Skeletal muscle cell (primary cell): ENCODE measurements at regions not wholly inside any gene's neighbourhood (a gene's known extent, or its start where the extent isn't known, plus 50 kb on each side); places are given as distances from the start of the nearest gene placed in this dataset.
A peak's percentile ranks its signal among the peaks of the same experiment; 100 is the strongest.

ENCODE experiments used
- DNase-seq: peaks from one replicate; pipeline ENCODE4 v3.0.0-alpha.2; 2010; ENCODE audit warnings: low read depth
- H3K4me3 ChIP-seq: 2 replicates; pipeline ENCODE4 v1.5.1; 2011; ENCODE audit warnings: low read depth, mild to moderate bottlenecking, control low read depth, low read length, moderate library complexity

DNA sequence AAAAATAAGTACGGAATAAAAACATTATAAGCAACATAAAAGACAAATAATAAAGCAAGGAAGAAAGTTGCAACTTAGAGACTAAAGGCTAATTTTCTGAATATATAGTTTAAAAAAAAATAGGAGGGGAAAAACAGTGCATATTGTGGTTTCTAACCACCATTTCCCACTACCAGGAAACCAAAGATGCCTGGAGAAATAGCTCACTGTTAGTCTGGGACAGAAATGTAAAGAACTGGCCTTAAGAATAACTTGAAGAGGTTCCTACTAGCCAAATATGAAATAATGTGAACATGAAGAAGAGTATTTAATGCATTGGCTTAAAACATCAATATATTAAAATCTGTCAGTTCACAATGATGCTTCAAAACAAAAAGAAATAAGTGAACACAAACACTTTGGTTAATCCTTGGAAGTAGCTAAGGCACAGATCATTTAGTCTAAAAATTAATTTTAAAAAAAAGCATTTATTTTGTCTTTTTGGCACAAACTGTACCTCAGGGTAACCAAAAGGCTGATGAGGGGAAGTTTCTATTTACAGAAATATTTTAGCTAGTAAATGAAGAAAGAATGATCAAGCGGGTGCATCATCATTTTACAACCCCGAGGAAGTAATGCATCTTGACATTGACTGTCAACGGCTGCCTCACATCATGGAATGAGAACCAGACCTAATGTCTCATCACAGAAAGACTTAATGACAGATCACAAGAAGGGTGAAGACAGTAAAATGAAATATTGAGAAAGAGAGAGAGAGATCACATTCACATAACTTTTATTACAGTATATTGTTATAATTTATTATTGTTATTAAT, 297.2 kb upstream of the LDB2 start:
- H3K4me3 ChIP-seq, result no peak overlapping the region
- no peak for DNase-seq

DNA sequence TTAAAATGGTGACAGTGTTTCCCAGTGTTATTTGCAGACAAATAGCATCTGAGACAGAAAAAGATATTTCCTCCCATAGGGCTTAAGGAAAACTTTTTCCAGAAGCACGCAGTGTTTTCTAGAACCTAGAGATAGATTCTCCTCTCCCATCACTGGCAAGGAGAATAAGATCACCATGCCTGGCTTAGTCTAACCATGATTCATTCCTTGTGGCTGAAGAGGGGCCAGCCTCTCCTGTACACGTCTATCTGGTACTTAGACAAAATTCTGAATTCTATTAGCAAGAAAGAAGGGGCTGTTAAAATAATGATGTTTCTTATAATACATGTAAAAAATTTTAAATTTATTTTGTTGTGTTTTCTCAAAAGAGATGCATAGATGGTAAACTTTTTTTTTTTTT, 296.1 kb upstream of the LDB2 start:
- H3K4me3 ChIP-seq, result no peak overlapping the region
- DNase-seq, result no peak

DNA sequence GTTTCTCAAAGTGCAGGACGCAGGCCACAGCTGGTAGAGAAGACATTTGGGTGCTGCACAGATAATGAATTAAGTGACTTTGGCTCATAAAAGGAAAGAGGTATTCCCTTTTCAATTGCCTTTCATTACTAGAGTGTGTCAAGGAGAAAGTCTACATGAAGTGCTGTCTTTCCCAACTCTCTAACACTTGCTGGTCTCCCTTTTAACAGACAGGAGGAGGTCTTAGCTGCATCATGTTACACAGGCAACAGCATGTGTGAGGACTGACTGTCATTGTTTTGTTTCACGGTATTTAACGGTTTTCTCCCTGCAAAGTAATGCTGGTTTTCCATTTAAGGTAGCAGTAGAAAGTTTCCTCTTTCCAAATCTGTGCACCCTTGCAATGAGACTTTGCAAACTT, 291.3 kb upstream of the LDB2 start:
- no peak for DNase-seq

GRCh38 chr4:17189401-17189720, 290.9 kb upstream of the LDB2 start:
- DNase-seq, result no peak
- no peak overlapping the region for H3K4me3 ChIP-seq

More for the DNA sequence above, 291.3 kb upstream of the LDB2 start:
- H3K4me3 ChIP-seq, result no peak overlapping the region

DNA sequence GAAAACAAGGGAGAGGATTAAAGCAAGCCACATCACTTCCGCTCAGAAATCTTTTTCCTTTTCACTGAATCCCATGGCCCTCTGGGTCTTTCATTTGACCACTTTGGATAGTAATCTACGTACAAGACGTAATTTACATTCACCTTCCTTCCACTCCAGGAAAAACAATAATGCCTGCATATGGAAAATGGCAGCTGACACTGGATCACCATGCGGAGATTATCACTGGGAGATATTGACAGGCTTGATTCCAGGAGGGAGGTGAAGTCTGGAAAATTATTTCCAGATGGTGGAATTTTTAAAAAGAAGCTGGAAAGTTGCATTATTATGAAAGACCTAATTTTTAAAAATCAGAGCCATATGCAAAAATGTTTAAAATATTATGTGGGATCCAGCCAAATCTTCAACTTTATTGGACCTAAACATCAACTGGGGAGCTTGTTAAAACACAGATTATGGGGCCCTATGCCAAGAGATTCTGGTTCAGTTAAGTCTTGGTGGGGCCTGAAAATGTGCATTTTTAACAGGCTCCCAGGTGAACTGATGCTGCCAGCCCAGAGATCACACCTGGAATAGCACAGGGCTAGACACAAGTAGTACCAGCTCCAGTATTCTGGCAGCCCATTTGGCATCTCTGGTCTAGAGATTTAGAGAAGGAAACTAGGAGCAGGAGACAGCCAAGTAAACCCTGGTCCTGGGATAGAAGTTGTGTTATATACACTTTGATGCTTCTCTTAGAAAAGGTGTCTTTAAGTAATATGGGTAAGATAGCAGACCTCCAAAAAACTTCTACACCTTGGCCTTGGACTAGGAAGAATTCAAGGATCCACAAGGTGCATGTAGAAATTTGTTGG, 290.3 kb upstream of the LDB2 start:
- DNase-seq, result no peak
- H3K4me3 ChIP-seq, result no peak overlapping the region

- H3K4me3 ChIP-seq, result no peak overlapping the region
- no peak for DNase-seq
These were observed 289.7 kb upstream of the LDB2 start for GRCh38 chr4:17188125-17188524.

- no peak for DNase-seq
- H3K4me3 ChIP-seq, result no peak overlapping the region
These were observed 288.6 kb upstream of the LDB2 start for GRCh38 chr4:17187003-17187402.

DNA sequence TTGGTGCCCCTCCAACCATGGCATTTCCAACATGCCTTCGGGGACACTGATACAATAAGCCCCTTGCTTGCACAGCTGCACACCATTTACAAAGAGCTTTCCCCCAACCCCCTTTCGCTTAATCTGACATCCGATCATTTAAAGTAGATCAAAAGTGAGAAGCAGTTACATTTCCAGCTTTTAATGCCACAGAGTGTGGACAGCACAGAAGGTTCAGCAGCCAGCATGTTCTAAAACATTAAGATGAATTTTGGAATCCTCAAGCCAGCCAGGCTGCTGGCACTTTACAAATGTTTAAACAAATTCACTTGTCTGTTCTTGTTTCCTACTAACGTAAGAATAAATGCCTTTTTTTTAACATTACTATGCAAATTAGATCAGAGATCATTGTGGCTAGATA, 284.4 kb upstream of the LDB2 start:
- DNase-seq, result no peak

GRCh38 chr4:17174751-17175150, 276.3 kb upstream of the LDB2 start:
- H3K4me3 ChIP-seq, result no peak overlapping the region
- no peak for DNase-seq

More for the DNA sequence above, 284.4 kb upstream of the LDB2 start:
- no peak overlapping the region for H3K4me3 ChIP-seq

DNA sequence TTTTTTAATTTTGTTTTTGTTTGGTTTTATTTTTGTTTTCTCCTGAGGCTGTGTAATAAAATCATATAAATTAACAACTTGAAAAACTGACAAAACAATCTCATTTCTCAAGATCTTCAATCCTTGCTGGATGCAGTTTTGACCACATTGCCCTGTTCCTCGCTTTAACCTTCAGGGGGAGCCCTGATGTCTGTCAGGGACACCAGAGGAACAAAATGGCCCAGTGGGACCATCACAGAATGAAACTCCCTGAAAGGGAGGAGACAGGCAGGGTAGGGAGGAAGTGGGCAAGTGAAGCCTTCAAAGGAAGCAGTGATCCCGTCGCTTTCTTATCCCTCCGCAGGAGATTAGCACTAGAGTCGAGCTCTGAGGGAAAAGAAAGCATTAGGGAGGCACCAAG, 274.9 kb upstream of the LDB2 start:
- no peak overlapping the region for H3K4me3 ChIP-seq
- no peak for DNase-seq

GRCh38 chr4:17170131-17170530, 271.7 kb upstream of the LDB2 start:
- DNase-seq, result no peak
- H3K4me3 ChIP-seq, result no peak overlapping the region

DNA sequence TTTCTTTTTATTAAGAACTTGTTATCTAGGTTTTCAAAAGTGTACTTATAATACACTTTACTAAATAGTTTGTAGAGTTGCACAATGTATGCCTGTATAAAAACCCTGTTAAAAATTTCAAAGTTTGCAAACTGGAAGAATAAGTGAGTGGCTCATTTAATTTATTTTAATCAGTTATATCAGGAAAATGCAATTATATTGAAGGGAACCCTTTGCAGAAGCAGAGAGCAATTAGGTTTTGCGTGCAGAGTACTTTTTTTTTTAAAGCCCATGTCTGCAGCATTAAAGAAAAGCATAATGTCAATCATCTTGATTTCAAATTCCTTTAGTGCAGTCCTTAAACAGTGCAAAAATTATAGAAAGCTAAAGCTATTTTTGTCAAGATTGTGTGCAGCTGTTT, 271.3 kb upstream of the LDB2 start:
- no peak overlapping the region for H3K4me3 ChIP-seq
- DNase-seq, result no peak

DNA sequence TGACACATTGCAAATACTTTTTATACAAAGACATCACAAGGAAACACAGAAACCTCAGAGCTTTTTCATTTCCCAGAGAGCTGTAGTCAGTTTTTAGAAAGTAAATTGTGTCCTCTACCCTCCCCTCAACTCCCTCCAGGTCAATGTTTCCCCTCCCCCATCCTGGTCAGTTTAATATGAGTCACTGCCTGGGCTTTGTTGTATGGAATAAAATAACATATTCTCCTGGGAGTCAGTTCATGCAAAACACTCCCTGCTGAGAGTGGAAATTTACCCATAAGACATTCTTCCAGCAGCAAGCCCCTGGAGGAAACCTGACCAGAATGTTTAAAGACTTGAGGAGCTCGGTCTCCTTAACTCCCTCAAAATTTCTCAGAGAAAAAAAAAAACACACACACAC, 270.1 kb upstream of the LDB2 start:
- DNase-seq, result peak; percentile 85
- H3K4me3 ChIP-seq, result no peak overlapping the region

- no peak overlapping the region for H3K4me3 ChIP-seq
- no peak for DNase-seq
These were observed 268.5 kb upstream of the LDB2 start for GRCh38 chr4:17166954-17167353.

- no peak overlapping the region for H3K4me3 ChIP-seq
- no peak for DNase-seq
These were observed 266.8 kb upstream of the LDB2 start for GRCh38 chr4:17165286-17165685.

DNA sequence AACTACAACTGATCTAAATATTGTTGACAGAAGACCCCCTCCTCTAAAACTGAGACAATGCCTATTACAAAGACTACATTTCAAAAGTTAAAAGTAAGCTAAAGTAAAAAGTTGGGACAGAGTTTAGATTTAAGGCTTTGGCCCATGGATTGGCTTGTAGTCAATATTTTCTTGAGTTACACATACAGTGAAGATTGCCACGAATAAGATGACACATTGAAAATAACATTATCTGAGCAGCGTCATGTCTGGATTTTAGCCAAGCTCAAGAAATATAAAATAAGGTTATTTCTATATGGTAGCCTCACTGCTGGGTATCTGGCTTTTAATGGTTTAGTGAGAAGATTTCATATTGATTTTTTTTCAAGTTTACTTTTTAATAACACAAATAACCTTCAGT, 266.2 kb upstream of the LDB2 start:
- no peak for DNase-seq
- no peak overlapping the region for H3K4me3 ChIP-seq

- DNase-seq, result no peak
- no peak overlapping the region for H3K4me3 ChIP-seq
These were observed 264.8 kb upstream of the LDB2 start for GRCh38 chr4:17163156-17163771.

DNA sequence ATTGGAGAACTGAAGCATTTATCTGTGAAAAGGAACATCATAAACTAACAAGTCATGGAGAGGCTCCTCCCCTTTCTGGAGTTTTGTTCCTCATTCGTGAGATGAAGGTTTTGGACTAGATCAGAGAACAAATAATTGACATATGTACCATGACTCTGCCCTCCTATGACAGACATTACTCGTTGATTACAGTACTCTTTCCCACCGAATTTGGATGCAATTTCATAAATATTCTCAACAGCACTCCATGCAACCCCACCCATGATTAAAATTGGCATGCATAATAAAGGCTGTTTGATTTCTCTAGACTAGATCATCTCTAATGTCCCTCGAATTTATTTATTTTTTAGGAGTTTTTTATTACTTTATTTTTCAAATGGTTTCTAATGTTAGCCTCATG, 258.9 kb upstream of the LDB2 start:
- H3K4me3 ChIP-seq, result no peak overlapping the region
- DNase-seq, result no peak

DNA sequence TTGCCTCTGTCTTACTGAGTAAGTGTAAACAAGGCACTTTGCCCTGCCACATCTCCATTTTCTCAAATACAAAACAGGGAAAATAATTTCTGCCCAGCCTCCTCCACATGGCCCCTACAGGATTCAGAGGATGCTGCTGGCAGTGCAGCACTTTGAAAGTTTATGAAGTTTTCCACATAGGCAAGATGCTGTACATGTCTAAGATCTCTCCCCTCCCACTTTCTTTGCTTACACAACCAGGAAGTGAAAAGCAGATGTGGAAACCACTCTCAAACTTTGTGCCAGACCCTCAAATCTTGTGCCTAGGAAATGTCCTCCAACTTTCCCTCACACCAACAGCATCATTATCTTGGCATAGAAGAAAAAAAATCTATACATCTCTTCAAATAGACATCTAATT, 257.0 kb upstream of the LDB2 start:
- no peak for DNase-seq

DNA sequence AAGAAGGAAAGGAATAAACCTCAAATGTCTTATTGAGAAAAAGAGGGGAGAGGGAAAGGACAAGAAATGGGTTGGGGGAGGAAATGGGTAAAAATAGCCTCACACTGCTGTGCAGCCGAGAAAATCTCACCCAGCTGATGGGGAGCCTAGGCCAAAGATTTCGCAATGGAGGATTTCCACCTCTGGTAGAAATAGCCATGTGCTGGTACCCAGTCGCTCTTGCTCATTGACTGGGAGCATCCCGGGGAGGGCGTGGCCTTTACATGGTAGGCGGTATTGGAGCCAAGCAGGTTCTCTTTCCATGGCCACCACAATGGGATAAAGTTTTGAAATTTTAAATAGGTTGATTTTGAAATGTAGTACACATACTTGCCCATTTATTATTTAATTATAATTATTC, 255.1 kb upstream of the LDB2 start:
- no peak for DNase-seq
- no peak overlapping the region for H3K4me3 ChIP-seq

More for the DNA sequence above, 257.0 kb upstream of the LDB2 start:
- H3K4me3 ChIP-seq, result no peak overlapping the region
